A549 (cell line): ENCODE measurements at regions not wholly inside any gene's neighbourhood (a gene's known extent, or its start where the extent isn't known, plus 50 kb on each side); places are given as distances from the start of the nearest gene placed in this dataset.

ENCODE experiments used
- ATAC-seq, 2 experiments: fragments of 200-7000 bp in 1 of 2; fragments of >200 bp in 1 of 2; cut with Nextera tagmentation in 1 of 2; cut with Tn5 transposase in 1 of 2; 3 replicates each; pipeline versions ENCODE4 v1.8.0 to v1.9.1; 2018 to 2020; ENCODE audit warnings: mild to moderate bottlenecking in 1 of 2, moderate library complexity in 1 of 2
- CTCF ChIA-PET: fragments of 300-600 bp; sonication (Branson Sonifier 250); formaldehyde crosslinking; extraction: SDS; loops from one replicate; lab custom pipeline; 2021; ENCODE audit warnings: antibody characterized with exemption, inconsistent platforms; lab: Yijun Ruan, JAX
- POLR2A ChIA-PET: fragments of 350-600 bp; formaldehyde crosslinking; extraction: SDS; loops from one replicate; lab custom pipeline; 2021; ENCODE audit warnings: antibody characterized with exemption, inconsistent platforms; lab: Yijun Ruan, JAX
- DNase-seq, 2 experiments: peaks; one replicate each; pipeline versions ENCODE4 v3.0.0 to v3.0.0-alpha.2; 2011 to 2016; ENCODE audit warnings: low read depth in 1 of 2, low spot score in 1 of 2
- FAIRE-seq: peaks from 2 replicates; lab custom pipeline; 2011; peaks lifted over from hg19 to GRCh38; lab: Jason Lieb, UNC
- H3K27ac ChIP-seq, 2 experiments: fragments of >200 bp; sonication (Bioruptor Twin); formaldehyde crosslinking; 3 replicates each; pipeline ENCODE4 v1.5.1; 2016 to 2017
- H3K4me1 ChIP-seq: fragments of >200 bp; sonication (Bioruptor Twin); formaldehyde crosslinking; 3 replicates; pipeline ENCODE4 v1.6.1; 2016
- H3K4me2 ChIP-seq: fragments of >200 bp; sonication (Bioruptor Twin); formaldehyde crosslinking; 3 replicates; pipeline ENCODE4 v1.6.1; 2016
- H3K4me3 ChIP-seq: fragments of >200 bp; sonication (Bioruptor Twin); formaldehyde crosslinking; 3 replicates; pipeline ENCODE4 v1.5.1; 2016
- H3K9me3 ChIP-seq: fragments of >200 bp; sonication (Bioruptor Twin); formaldehyde crosslinking; 3 replicates; pipeline ENCODE4 v1.6.1; 2016
- ATOH8 ChIP-seq: fragments of 250-450 bp; sonication (Bioruptor Pico); IDR thresholded peaks from 2 replicates; pipeline ENCODE4 v1.5.0; 2020; ENCODE audit warnings: low read depth, mild to moderate bottlenecking, moderate library complexity
- BHLHE40 ChIP-seq: IDR thresholded peaks from 2 replicates; pipeline ENCODE4 v1.6.1; 2012; ENCODE audit warnings: low read depth, low read length, inconsistent platforms
- CBX2 ChIP-seq: fragments of 200-600 bp; sonication (generic); IDR thresholded peaks from 2 replicates; pipeline ENCODE4 v1.6.1; 2016; ENCODE audit warnings: low read depth, mild to moderate bottlenecking, borderline replicate concordance
- CHD2 ChIP-seq: fragments of 150-350 bp; IDR thresholded peaks from 2 replicates; pipeline ENCODE4 v1.6.1; 2014; ENCODE audit warnings: low read length; ENCODE audit not compliant: partially characterized antibody
- CTCF ChIP-seq: fragments of >200 bp; sonication (Bioruptor Twin); formaldehyde crosslinking; IDR thresholded peaks from 3 replicates; pipeline ENCODE4 v1.5.1; 2016
- EHF ChIP-seq: fragments of 250-450 bp; sonication (Bioruptor Pico); IDR thresholded peaks from 2 replicates; pipeline ENCODE4 v1.5.0; 2020; ENCODE audit warnings: mild to moderate bottlenecking
- EP300 ChIP-seq, 2 experiments: fragments of >200 bp; sonication (Bioruptor Twin); formaldehyde crosslinking; IDR thresholded peaks; 2 replicates in 1 of 2; 3 replicates in 1 of 2; pipeline ENCODE4 v1.6.1; 2016 to 2017
- ESRRA ChIP-seq: fragments of 150-350 bp; IDR thresholded peaks from 2 replicates; pipeline ENCODE4 v1.6.1; 2014; ENCODE audit warnings: mild to moderate bottlenecking, low read length, borderline replicate concordance
- FOSB ChIP-seq: fragments of 250-450 bp; sonication (Bioruptor Pico); IDR thresholded peaks from 2 replicates; pipeline ENCODE4 v1.5.0; 2020; ENCODE audit warnings: mild to moderate bottlenecking, moderate library complexity
- FOSL2 ChIP-seq, 2 experiments: fragments of 450-650 bp in 1 of 2; fragments of >200 bp in 1 of 2; sonication (Bioruptor Twin) in 1 of 2; formaldehyde crosslinking; IDR thresholded peaks; 2 replicates each; pipeline versions ENCODE4 v1.5.0 to v1.6.1; 2016 to 2020; ENCODE audit warnings: mild to moderate bottlenecking in 1 of 2, moderate library complexity in 1 of 2
- FOXS1 ChIP-seq: fragments of 250-450 bp; sonication (Bioruptor Pico); IDR thresholded peaks from 2 replicates; pipeline ENCODE4 v1.5.0; 2020; ENCODE audit warnings: mild to moderate bottlenecking, moderate library complexity
- HDAC2 ChIP-seq: fragments of 200-600 bp; sonication (generic); IDR thresholded peaks from 2 replicates; pipeline ENCODE4 v1.6.1; 2016
- HEYL ChIP-seq: fragments of 250-450 bp; sonication (Bioruptor Pico); IDR thresholded peaks from 2 replicates; pipeline ENCODE4 v1.8.0; 2021; ENCODE audit warnings: mild to moderate bottlenecking, moderate library complexity
- HOXA7 ChIP-seq: fragments of 250-450 bp; sonication (Bioruptor Pico); IDR thresholded peaks from 2 replicates; pipeline ENCODE4 v1.5.0; 2020; ENCODE audit warnings: mild to moderate bottlenecking, moderate library complexity
- MAFK ChIP-seq: fragments of 450-650 bp; IDR thresholded peaks from 2 replicates; pipeline ENCODE4 v1.6.1; 2014; ENCODE audit not compliant: partially characterized antibody
- MAX ChIP-seq: IDR thresholded peaks from 2 replicates; pipeline ENCODE4 v1.6.1; 2012
- MYC ChIP-seq: IDR thresholded peaks from 2 replicates; pipeline ENCODE4 v1.6.1; 2012; ENCODE audit warnings: mild to moderate bottlenecking, inconsistent platforms, low read length, improper control_type of control experiment, borderline replicate concordance
- NFE2L2 ChIP-seq: fragments of 150-350 bp; conservative IDR thresholded peaks from 2 replicates; pipeline ENCODE4 v1.6.1; 2014; ENCODE audit warnings: low read length
- NPAS2 ChIP-seq: fragments of 250-450 bp; sonication (Bioruptor Pico); IDR thresholded peaks from 2 replicates; pipeline ENCODE4 v1.8.0; 2022; ENCODE audit warnings: mild to moderate bottlenecking, moderate library complexity, borderline replicate concordance
- NR3C1 ChIP-seq: fragments of >200 bp; sonication (Bioruptor Twin); formaldehyde crosslinking; IDR thresholded peaks from 3 replicates; pipeline ENCODE4 v1.6.1; 2017
- PHF8 ChIP-seq: fragments of 200-600 bp; sonication (generic); IDR thresholded peaks from 2 replicates; pipeline ENCODE4 v1.6.1; 2016; ENCODE audit warnings: low read depth, mild to moderate bottlenecking, antibody characterized with exemption, moderate library complexity, borderline replicate concordance
- POLR2AphosphoS2 ChIP-seq: conservative IDR thresholded peaks from 2 replicates; pipeline ENCODE4 v1.6.1; 2012; ENCODE audit warnings: low read length, improper control_type of control experiment, inconsistent platforms
- RAD21 ChIP-seq, 2 experiments: fragments of >200 bp in 1 of 2; sonication (Bioruptor Twin) in 1 of 2; formaldehyde crosslinking in 1 of 2; IDR thresholded peaks in 1 of 2; conservative IDR thresholded peaks in 1 of 2; 2 replicates in 1 of 2; 3 replicates in 1 of 2; pipeline ENCODE4 v1.6.1; 2012 to 2018; ENCODE audit warnings: inconsistent platforms in 1 of 2
- RCOR1 ChIP-seq: fragments of 150-350 bp; IDR thresholded peaks from 2 replicates; pipeline ENCODE4 v1.6.1; 2014; ENCODE audit warnings: antibody characterized with exemption, low read length, low read depth
- RFX5 ChIP-seq: fragments of 450-650 bp; IDR thresholded peaks from 2 replicates; pipeline ENCODE4 v1.7.1; 2014; ENCODE audit warnings: antibody characterized with exemption, mild to moderate bottlenecking, moderate library complexity
- TFCP2L1 ChIP-seq: fragments of 250-450 bp; sonication (Bioruptor Pico); IDR thresholded peaks from 2 replicates; pipeline ENCODE4 v1.5.0; 2021; ENCODE audit warnings: mild to moderate bottlenecking
- ZC3H11A ChIP-seq: fragments of 450-650 bp; IDR thresholded peaks from 2 replicates; pipeline ENCODE4 v1.6.1; 2014; ENCODE audit warnings: antibody characterized with exemption, mild to moderate bottlenecking
- ZNF302 ChIP-seq: fragments of 250-450 bp; sonication (Bioruptor Pico); IDR thresholded peaks from 2 replicates; pipeline ENCODE4 v1.9.0; 2021; ENCODE audit warnings: inconsistent platforms, mild to moderate bottlenecking, moderate library complexity
- ZSCAN20 ChIP-seq: fragments of 250-450 bp; sonication (Bioruptor Pico); IDR thresholded peaks from 2 replicates; pipeline ENCODE4 v1.8.0; 2022; ENCODE audit warnings: mild to moderate bottlenecking, moderate library complexity
- WGBS: methylation state at CpG from one replicate; pipeline ENCODE4 v1.1.6; 2017; ENCODE audit errors: missing lambda C conversion rate; 5-methylcytosine and 5-hydroxymethylcytosine counted together
- TF ChIP-seq, protein P1 (sequence below): IDR thresholded peaks from 2 replicates; pipeline ENCODE4 v1.6.1; 2012; ENCODE audit warnings: low read depth, borderline replicate concordance
- TF ChIP-seq, protein P2 (sequence below): fragments of 250-450 bp; sonication (Bioruptor Pico); IDR thresholded peaks from 2 replicates; pipeline ENCODE4 v1.5.0; 2021; ENCODE audit warnings: mild to moderate bottlenecking, moderate library complexity, borderline replicate concordance

- no peak for DNase-seq
- TF ChIP-seq TFCP2L1 (no peak), RAD21 (conservative IDR thresholded peaks at IDR 0.05 in 1 of 2, IDR thresholded peaks at IDR 0.05 in 1 of 2) (no peak), ESRRA (no peak), NFE2L2 (no peak), EHF (no peak), MYC (no peak), ZNF302 (CRISPR knock-in tag) (no peak), POLR2AphosphoS2 (no peak), HOXA7 (CRISPR knock-in tag) (no peak), NPAS2 (CRISPR knock-in tag) (no peak), FOSL2 (IDR thresholded peaks at IDR 0.05) (no peak), FOSL2 (CRISPR knock-in tag; IDR thresholded peaks at IDR 0.05) (no peak), FOXS1 (CRISPR knock-in tag) (no peak)
- ChIA-PET CTCF (no interaction called here), POLR2A (no interaction called here)
- Histone ChIP-seq H3K4me3 (no peak overlapping the region), H3K9me3 (no peaks in the 10 kb centered on the region), H3K4me2 (no peak overlapping the region), H3K4me1 (no peaks in the 10 kb centered on the region), H3K27ac (no peak overlapping the region)
- 8% methylated on average over 2 of the region's 2 CpGs for WGBS
- FAIRE-seq = no peak
- ATAC-seq = no peak
Measured at GRCh38 chr2:103335403-103335802, 573.6 kb downstream of the TMEM182 start.

GRCh38 chr2:103338819-103339218, 577.0 kb downstream of the TMEM182 start:
- Histone ChIP-seq H3K27ac (no peak overlapping the region), H3K9me3 (no peaks in the 10 kb centered on the region), H3K4me3 (no peak overlapping the region), H3K4me1 (no peaks in the 10 kb centered on the region), H3K4me2 (no peak overlapping the region)
- ChIA-PET CTCF (no interaction called here), POLR2A (no interaction called here)
- no peak for DNase-seq
- 0% methylated on average over 1 of the region's 1 CpG for WGBS
- FAIRE-seq = no peak
- no peak for ATAC-seq
- TF ChIP-seq POLR2AphosphoS2 (no peak), EP300 (IDR thresholded peaks at IDR 0.05) (no peak), CHD2 (no peak), RFX5 (no peak), FOSL2 (IDR thresholded peaks at IDR 0.05) (no peak), FOSL2 (CRISPR knock-in tag; IDR thresholded peaks at IDR 0.05) (no peak), HEYL (CRISPR knock-in tag) (no peak), FOSB (CRISPR knock-in tag) (no peak), RCOR1 (no peak), PHF8 (no peak), TFCP2L1 (no peak), FOXS1 (CRISPR knock-in tag) (no peak), CTCF (no peak)
- TF ChIP-seq, protein P1, sequence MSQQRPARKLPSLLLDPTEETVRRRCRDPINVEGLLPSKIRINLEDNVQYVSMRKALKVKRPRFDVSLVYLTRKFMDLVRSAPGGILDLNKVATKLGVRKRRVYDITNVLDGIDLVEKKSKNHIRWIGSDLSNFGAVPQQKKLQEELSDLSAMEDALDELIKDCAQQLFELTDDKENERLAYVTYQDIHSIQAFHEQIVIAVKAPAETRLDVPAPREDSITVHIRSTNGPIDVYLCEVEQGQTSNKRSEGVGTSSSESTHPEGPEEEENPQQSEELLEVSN = no peak

DNA sequence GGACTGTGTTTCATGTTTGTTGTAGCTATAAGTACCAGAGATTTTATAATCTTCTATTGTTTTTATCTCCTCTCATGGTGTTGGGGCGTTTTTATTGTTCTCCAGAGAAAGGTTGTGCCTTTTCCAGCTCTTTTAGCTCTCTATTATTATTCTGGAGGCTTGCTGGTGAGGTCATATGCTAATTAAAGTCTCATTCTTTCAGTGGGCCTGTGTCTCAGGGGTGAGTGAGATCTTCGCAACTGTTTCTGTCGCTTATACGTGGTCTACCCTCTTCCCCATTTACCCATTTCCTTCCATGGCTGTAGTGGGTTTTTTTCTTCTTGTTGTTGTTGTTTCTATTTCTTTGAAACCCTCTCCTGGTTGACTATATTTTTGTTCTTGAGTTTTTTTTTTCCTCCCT, 584.9 kb downstream of the TMEM182 start:
- Histone ChIP-seq H3K4me2 (no peak overlapping the region), H3K9me3 (no peaks in the 10 kb centered on the region), H3K4me3 (no peak overlapping the region), H3K4me1 (no peaks in the 10 kb centered on the region)
- 12% methylated on average over 4 of the region's 4 CpGs for WGBS
- DNase-seq = no peak
- ChIA-PET POLR2A (no interaction called here), CTCF (no interaction called here)
- no peak for ATAC-seq
- no peak for FAIRE-seq
- no peak for TF ChIP-seq MAX
- TF ChIP-seq BHLHE40 = no peak
- TF ChIP-seq FOSL2 (IDR thresholded peaks at IDR 0.05) = no peak
- TF ChIP-seq FOSL2 (CRISPR knock-in tag; IDR thresholded peaks at IDR 0.05) = no peak
- TF ChIP-seq, protein P2, sequence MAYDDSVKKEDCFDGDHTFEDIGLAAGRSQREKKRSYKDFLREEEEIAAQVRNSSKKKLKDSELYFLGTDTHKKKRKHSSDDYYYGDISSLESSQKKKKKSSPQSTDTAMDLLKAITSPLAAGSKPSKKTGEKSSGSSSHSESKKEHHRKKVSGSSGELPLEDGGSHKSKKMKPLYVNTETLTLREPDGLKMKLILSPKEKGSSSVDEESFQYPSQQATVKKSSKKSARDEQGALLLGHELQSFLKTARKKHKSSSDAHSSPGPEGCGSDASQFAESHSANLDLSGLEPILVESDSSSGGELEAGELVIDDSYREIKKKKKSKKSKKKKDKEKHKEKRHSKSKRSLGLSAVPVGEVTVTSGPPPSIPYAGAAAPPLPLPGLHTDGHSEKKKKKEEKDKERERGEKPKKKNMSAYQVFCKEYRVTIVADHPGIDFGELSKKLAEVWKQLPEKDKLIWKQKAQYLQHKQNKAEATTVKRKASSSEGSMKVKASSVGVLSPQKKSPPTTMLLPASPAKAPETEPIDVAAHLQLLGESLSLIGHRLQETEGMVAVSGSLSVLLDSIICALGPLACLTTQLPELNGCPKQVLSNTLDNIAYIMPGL (CRISPR knock-in tag) = no peak
- no peak for TF ChIP-seq ESRRA
- TF ChIP-seq ATOH8 (CRISPR knock-in tag) = no peak
- TF ChIP-seq NFE2L2 = no peak
- no peak for TF ChIP-seq RFX5
- TF ChIP-seq ZSCAN20 (CRISPR knock-in tag) = no peak
- no peak for TF ChIP-seq NR3C1
- TF ChIP-seq ZC3H11A = no peak
- no peak for TF ChIP-seq HDAC2
- no peak for TF ChIP-seq CHD2
- no peak for TF ChIP-seq CBX2
- no peak for TF ChIP-seq MAFK
- TF ChIP-seq, all 56 proteins: peak for 0
- H3K27ac ChIP-seq = no peak overlapping the region
